Peyer's patch (tissue), 4 donors: ENCODE measurements at regions not wholly inside any gene's neighbourhood (a gene's known extent, or its start where the extent isn't known, plus 50 kb on each side); places are given as distances from the start of the nearest gene placed in this dataset.
"Not testable (repeated sequence)": the region's sequence is repeated elsewhere in the genome, so short reads cannot be mapped to it uniquely, and the experiment has no call there.

ENCODE experiments used
- CTCF ChIP-seq, 6 experiments: fragments of 450-650 bp in 4 of 6; fragments of 200-600 bp in 2 of 6; sonication (generic) in 1 of 6; IDR thresholded peaks; one replicate each; pipeline ENCODE4 v1.5.1; 2017 to 2019; ENCODE audit warnings: antibody characterized with exemption in 6 of 6, mild to moderate bottlenecking in 3 of 6, moderate library complexity in 1 of 6
- POLR2A ChIP-seq, 2 donors: fragments of 450-650 bp; IDR thresholded peaks; one replicate each; pipeline ENCODE4 v1.5.1; 2017; ENCODE audit warnings: antibody characterized with exemption in 2 of 2, mild to moderate bottlenecking in 2 of 2, moderate library complexity in 2 of 2

- TF ChIP-seq POLR2A, CTCF (IDR thresholded peaks at IDR 0.05): not testable (repeated sequence)
These were observed 108.5 kb downstream of the TUBA3C start for GRCh38 chr13:19072956-19073706.
